K562 (cell line): ENCODE measurements at regions not wholly inside any gene's neighbourhood (a gene's known extent, or its start where the extent isn't known, plus 50 kb on each side); places are given as distances from the start of the nearest gene placed in this dataset.

Experiments used
- CLOCK ChIP-seq: fragments of 250-450 bp; sonication (Bioruptor Pico); IDR thresholded peaks from 2 replicates; pipeline ENCODE4 v1.4.0; 2020; ENCODE audit warnings: mild to moderate bottlenecking, moderate library complexity, borderline replicate concordance
- EP300 ChIP-seq: IDR thresholded peaks from 2 replicates; pipeline ENCODE4 v1.6.1; 2012; ENCODE audit warnings: low read length, improper control_type of control experiment
- GTF2A2 ChIP-seq: IDR thresholded peaks from 2 replicates; pipeline ENCODE4 v1.6.1; 2016; ENCODE audit warnings: mild to moderate bottlenecking, missing genetic modification characterization, missing compliant biosample characterization
- NCOA2 ChIP-seq, 2 experiments: fragments of 450-650 bp; IDR thresholded peaks; 2 replicates each; pipeline ENCODE4 v1.6.1; 2018; ENCODE audit warnings: mild to moderate bottlenecking in 2 of 2, moderate library complexity in 1 of 2; ENCODE audit not compliant: partially characterized antibody in 2 of 2
- NCOA6 ChIP-seq: fragments of 450-650 bp; IDR thresholded peaks from 2 replicates; pipeline ENCODE4 v1.6.1; 2017; ENCODE audit warnings: mild to moderate bottlenecking
- NR1H2 ChIP-seq: sonication (generic); formaldehyde crosslinking; IDR thresholded peaks from 2 replicates; pipeline ENCODE4 v1.4.0; 2020; ENCODE audit warnings: mild to moderate bottlenecking, missing genetic modification reagents
- RBM34 ChIP-seq: fragments of 200-400 bp; formaldehyde crosslinking; IDR thresholded peaks from 2 replicates; pipeline ENCODE4 v1.6.1; 2018; ENCODE audit warnings: low read length, borderline replicate concordance; ENCODE audit not compliant: insufficient read depth
- SAFB2 ChIP-seq: fragments of 200-400 bp; formaldehyde crosslinking; IDR thresholded peaks from 2 replicates; pipeline ENCODE4 v1.6.1; 2018; ENCODE audit warnings: borderline replicate concordance, low read length, low read depth, moderate library complexity; ENCODE audit not compliant: severe bottlenecking
- SIN3B ChIP-seq: fragments of 450-650 bp; IDR thresholded peaks from 2 replicates; pipeline ENCODE4 v1.6.1; 2017; ENCODE audit warnings: low read depth, mild to moderate bottlenecking, moderate library complexity
- SIX5 ChIP-seq, 2 experiments: IDR thresholded peaks; 2 replicates each; pipeline ENCODE4 v1.6.1; 2011; ENCODE audit warnings: low read length in 2 of 2, borderline replicate concordance in 1 of 2, low read depth in 1 of 2, mild to moderate bottlenecking in 1 of 2, moderate library complexity in 1 of 2; ENCODE audit not compliant: insufficient read depth in 1 of 2
- TARDBP ChIP-seq: fragments of 450-650 bp; IDR thresholded peaks from 2 replicates; pipeline ENCODE4 v1.6.1; 2016
- TCF7 ChIP-seq: sonication (generic); IDR thresholded peaks from 2 replicates; pipeline ENCODE4 v1.6.1; 2016; ENCODE audit warnings: antibody characterized with exemption, borderline replicate concordance
- TOE1 ChIP-seq, 2 experiments: fragments of 450-650 bp in 1 of 2; sonication (generic) in 1 of 2; formaldehyde crosslinking in 1 of 2; IDR thresholded peaks; 2 replicates each; pipeline versions ENCODE4 v1.7.1 to v1.8.0; 2016 to 2022; ENCODE audit warnings: borderline replicate concordance in 2 of 2, mild to moderate bottlenecking in 2 of 2, antibody characterized with exemption in 1 of 2, inconsistent platforms in 1 of 2, low read depth in 1 of 2, missing genetic modification reagents in 1 of 2, moderate library complexity in 1 of 2
- YY1 ChIP-seq, 3 experiments: IDR thresholded peaks; 2 replicates each; pipeline ENCODE4 v1.6.1; 2011; ENCODE audit warnings: low read length in 2 of 3, mild to moderate bottlenecking in 2 of 3, moderate library complexity in 2 of 3, borderline replicate concordance in 1 of 3, control low read depth in 1 of 3, low read depth in 1 of 3; ENCODE audit not compliant: insufficient read depth in 3 of 3, insufficient replicate concordance in 2 of 3, control insufficient read depth in 1 of 3, insufficient read length in 1 of 3; ENCODE audit errors: extremely low read depth in 1 of 3
- ZC3H11A ChIP-seq: IDR thresholded peaks from 2 replicates; pipeline ENCODE4 v1.6.1; 2012; ENCODE audit warnings: low read depth, low read length, improper control_type of control experiment
- ZKSCAN3 ChIP-seq: fragments of 250-450 bp; sonication (Bioruptor Pico); IDR thresholded peaks from 2 replicates; pipeline ENCODE4 v1.4.0; 2020
- ZNF217 ChIP-seq: sonication (generic); formaldehyde crosslinking; IDR thresholded peaks from 2 replicates; pipeline ENCODE4 v1.8.0; 2022; ENCODE audit warnings: mild to moderate bottlenecking, missing genetic modification reagents
- ZNF445 ChIP-seq: fragments of 250-450 bp; sonication (Bioruptor Pico); IDR thresholded peaks from 2 replicates; pipeline ENCODE4 v1.4.0; 2020; ENCODE audit warnings: low read depth, mild to moderate bottlenecking, moderate library complexity
- TF ChIP-seq, protein P1 (sequence below): fragments of 250-450 bp; sonication (Bioruptor Pico); IDR thresholded peaks from 2 replicates; pipeline ENCODE4 v1.8.0; 2021; ENCODE audit warnings: moderate library complexity, mild to moderate bottlenecking, inconsistent platforms
- TF ChIP-seq, protein P2 (sequence below): IDR thresholded peaks from 2 replicates; pipeline ENCODE4 v1.6.1; 2011; ENCODE audit warnings: borderline replicate concordance, low read depth, mild to moderate bottlenecking, moderate library complexity, low read length; ENCODE audit not compliant: insufficient read depth, poor library complexity, severe bottlenecking

DNA sequence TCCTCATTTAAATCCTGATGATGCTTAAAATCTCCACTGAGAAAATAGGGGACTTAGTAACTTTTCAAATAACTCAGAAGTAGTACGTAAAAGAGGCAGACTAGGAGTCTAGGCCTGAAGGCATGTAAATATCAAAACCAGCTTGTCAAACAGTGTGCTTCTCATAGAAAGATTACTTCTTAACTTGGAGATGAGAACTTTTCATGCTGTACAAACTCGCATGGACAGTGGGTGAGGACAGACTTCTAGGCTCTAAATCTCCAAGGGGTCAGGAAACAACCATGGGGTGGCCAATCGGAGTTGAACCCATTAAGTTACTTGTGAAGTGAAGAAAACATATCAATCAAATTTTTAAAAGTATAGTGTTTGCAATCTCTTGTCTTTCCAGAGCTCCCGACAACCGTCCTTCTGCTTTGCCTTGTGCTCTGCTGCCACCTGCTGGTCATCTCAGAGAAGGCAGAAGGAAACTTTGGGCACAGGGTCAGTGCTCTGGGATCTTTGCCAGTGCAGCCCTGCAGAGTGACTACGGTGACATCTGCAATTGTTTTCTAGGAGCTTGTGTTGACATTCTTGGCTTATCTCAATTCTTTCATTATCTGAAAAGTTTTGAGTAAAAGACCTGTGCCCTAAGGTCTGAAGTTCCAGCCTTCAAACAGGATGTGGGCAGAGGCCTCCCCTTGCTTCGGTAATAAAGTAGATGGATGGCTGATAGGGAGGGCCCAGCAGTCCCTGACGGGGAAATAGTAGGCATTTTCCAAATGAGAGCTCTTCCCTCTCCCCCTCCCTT, 105.1 kb upstream of the PDE4B start (continued):
- TF ChIP-seq, protein P1, sequence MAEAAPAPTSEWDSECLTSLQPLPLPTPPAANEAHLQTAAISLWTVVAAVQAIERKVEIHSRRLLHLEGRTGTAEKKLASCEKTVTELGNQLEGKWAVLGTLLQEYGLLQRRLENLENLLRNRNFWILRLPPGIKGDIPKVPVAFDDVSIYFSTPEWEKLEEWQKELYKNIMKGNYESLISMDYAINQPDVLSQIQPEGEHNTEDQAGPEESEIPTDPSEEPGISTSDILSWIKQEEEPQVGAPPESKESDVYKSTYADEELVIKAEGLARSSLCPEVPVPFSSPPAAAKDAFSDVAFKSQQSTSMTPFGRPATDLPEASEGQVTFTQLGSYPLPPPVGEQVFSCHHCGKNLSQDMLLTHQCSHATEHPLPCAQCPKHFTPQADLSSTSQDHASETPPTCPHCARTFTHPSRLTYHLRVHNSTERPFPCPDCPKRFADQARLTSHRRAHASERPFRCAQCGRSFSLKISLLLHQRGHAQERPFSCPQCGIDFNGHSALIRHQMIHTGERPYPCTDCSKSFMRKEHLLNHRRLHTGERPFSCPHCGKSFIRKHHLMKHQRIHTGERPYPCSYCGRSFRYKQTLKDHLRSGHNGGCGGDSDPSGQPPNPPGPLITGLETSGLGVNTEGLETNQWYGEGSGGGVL (CRISPR knock-in tag), result no peak
- TF ChIP-seq YY1 (IDR thresholded peaks at IDR 0.05; ENCODE audit: borderline replicate concordance in 1 of 3, control insufficient read depth in 1 of 3, extremely low read depth in 1 of 3, insufficient read depth in 3 of 3, insufficient read length in 1 of 3, insufficient replicate concordance in 2 of 3, low read depth in 1 of 3, low read length in 2 of 3) (no peak), CLOCK (CRISPR knock-in tag) (no peak), GTF2A2 (tag) (no peak), NCOA6 (no peak), ZNF217 (CRISPR knock-in tag) (no peak), NCOA2 (IDR thresholded peaks at IDR 0.05; ENCODE audit: partially characterized antibody in 2 of 2) (no peak), ZNF445 (no peak), EP300 (peak; percentile 64), TCF7 (peak; percentile 23; the same call in 1 of the 2 replicates), SIX5 (IDR thresholded peaks at IDR 0.05; ENCODE audit: borderline replicate concordance in 1 of 2, insufficient read depth in 1 of 2, low read depth in 1 of 2, low read length in 2 of 2) (no peak), RBM34 (no peak), ZC3H11A (no peak), SAFB2 (no peak), TARDBP (no peak), TOE1 (IDR thresholded peaks at IDR 0.05; ENCODE audit: borderline replicate concordance) (0 out of 2 replicates have a peak, but pooled peaks have one; percentile 25), TOE1 (CRISPR knock-in tag; IDR thresholded peaks at IDR 0.05; ENCODE audit: borderline replicate concordance, low read depth) (no peak), SIN3B (no peak), NR1H2 (no peak), ZKSCAN3 (CRISPR knock-in tag) (no peak)
- TF ChIP-seq, protein P2, sequence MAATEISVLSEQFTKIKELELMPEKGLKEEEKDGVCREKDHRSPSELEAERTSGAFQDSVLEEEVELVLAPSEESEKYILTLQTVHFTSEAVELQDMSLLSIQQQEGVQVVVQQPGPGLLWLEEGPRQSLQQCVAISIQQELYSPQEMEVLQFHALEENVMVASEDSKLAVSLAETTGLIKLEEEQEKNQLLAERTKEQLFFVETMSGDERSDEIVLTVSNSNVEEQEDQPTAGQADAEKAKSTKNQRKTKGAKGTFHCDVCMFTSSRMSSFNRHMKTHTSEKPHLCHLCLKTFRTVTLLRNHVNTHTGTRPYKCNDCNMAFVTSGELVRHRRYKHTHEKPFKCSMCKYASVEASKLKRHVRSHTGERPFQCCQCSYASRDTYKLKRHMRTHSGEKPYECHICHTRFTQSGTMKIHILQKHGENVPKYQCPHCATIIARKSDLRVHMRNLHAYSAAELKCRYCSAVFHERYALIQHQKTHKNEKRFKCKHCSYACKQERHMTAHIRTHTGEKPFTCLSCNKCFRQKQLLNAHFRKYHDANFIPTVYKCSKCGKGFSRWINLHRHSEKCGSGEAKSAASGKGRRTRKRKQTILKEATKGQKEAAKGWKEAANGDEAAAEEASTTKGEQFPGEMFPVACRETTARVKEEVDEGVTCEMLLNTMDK, result no peak
